IPS DF 6.9 (cell line): ENCODE measurements at regions not wholly inside any gene's neighbourhood (a gene's known extent, or its start where the extent isn't known, plus 50 kb on each side); places are given as distances from the start of the nearest gene placed in this dataset.

Experiments
- DNase-seq: peaks from one replicate; pipeline ENCODE4 v3.0.0-alpha.2; 2013; ENCODE audit warnings: low read depth, low spot score
- H3K27ac ChIP-seq: one replicate; pipeline ENCODE4 v1.5.1; 2013; ENCODE audit warnings: low read length, control low read depth
- H3K27me3 ChIP-seq: 2 replicates; pipeline ENCODE4 v1.6.1; 2013; ENCODE audit warnings: mild to moderate bottlenecking, low read length; ENCODE audit not compliant: control insufficient read depth, insufficient read depth
- H3K36me3 ChIP-seq: 2 replicates; pipeline ENCODE4 v1.6.1; 2013; ENCODE audit warnings: low read length; ENCODE audit not compliant: control insufficient read depth, insufficient read depth
- H3K4me1 ChIP-seq: 2 replicates; pipeline ENCODE4 v1.6.1; 2013; ENCODE audit warnings: low read length; ENCODE audit not compliant: control insufficient read depth, insufficient read depth
- H3K4me3 ChIP-seq: 2 replicates; pipeline ENCODE4 v1.5.1; 2013; ENCODE audit warnings: mild to moderate bottlenecking, low read length
- H3K9me3 ChIP-seq: 2 replicates; pipeline ENCODE4 v1.6.1; 2013; ENCODE audit warnings: low read length, inconsistent platforms; ENCODE audit not compliant: control insufficient read depth, insufficient read depth
- WGBS: extraction: QIAGEN DNeasy Blood & Tissue Kit; methylation state at CpG from one replicate; pipeline ENCODE4 v1.1.7; 2013; ENCODE audit warnings: mixed read lengths, missing lambda C conversion rate; ENCODE audit not compliant: insufficient read length, insufficient coverage; 5-methylcytosine and 5-hydroxymethylcytosine counted together

DNA sequence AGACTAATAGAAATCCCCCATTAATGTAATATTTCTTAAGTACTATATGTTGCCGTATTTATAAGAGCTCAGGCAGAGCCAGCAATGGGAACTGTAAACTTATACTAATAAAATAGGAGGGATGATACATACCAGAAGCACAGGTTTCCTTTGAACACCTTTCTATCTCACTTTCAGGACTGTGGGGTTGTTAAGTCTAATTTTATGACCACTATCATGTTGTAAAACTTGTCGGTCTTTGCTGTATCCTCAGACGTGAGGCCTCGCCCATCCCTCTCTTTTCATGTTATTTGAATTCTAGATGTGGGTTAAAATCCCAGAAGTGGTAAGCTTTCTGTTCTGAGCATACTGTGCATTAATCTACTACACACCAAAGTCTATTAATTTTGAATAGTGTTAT lies 1083.5 kb upstream of the TENM4 start:
- H3K4me3 ChIP-seq: no peak overlapping the region
- no peak overlapping the region for H3K27ac ChIP-seq
- no peaks in the 10 kb centered on the region for H3K4me1 ChIP-seq
- H3K27me3 ChIP-seq: no peaks in the 10 kb centered on the region
- H3K9me3 ChIP-seq: no peaks in the 10 kb centered on the region
- DNase-seq: no peak
- H3K36me3 ChIP-seq: no peaks in the 10 kb centered on the region
- WGBS: no CpG with 5 or more reads among the region's 4 CpGs

DNA sequence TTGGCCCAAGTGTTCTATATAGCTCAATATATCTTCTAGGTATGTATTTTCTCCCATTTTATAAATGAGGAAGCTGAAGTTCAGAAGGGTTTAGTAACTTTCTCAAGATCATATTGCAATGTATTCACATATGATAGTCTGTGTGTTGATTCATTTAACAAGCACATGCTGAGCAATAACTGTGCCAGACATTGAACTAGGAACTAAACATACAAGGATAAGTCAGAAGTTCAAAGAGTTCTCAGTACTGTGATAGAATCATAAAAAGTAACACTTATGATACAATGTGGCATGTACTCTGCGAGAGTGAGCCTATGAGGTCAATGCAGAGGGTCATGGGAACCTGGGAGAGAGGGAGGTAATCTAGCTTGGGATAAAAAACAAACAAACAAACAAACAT lies 1082.2 kb upstream of the TENM4 start:
- DNase-seq: no peak
- no peaks in the 10 kb centered on the region for H3K4me1 ChIP-seq
- H3K27ac ChIP-seq: no peak overlapping the region
- no CpG with 5 or more reads among the region's 1 CpG for WGBS
- no peaks in the 10 kb centered on the region for H3K36me3 ChIP-seq
- no peak overlapping the region for H3K4me3 ChIP-seq
- no peaks in the 10 kb centered on the region for H3K27me3 ChIP-seq
- H3K9me3 ChIP-seq: no peaks in the 10 kb centered on the region

- DNase-seq: no peak
- 100% methylated on average over 3 of the region's 3 CpGs for WGBS
- no peaks in the 10 kb centered on the region for H3K36me3 ChIP-seq
Observed at GRCh38 chr11:80521592-80521991, 1080.8 kb upstream of the TENM4 start.

DNA sequence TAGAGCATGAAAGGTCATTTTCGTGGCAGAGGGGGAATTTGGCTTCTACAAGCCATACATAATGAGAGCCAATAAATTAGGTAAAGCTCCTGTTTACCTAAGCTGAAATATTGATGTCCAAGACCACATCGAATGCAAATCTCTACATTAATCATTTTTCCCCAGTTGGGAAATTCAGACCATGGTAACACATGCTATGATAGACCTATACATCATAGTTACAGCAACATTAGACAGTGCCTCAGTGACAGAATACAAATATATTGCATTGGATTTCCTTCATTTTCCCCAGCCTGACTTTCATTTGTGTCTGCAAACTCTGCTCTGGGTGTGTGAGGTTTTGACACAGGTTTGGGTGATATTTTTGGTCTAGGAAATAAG lies 1079.7 kb upstream of the TENM4 start:
- Histone ChIP-seq H3K27me3 (no peaks in the 10 kb centered on the region), H3K9me3 (no peaks in the 10 kb centered on the region), H3K27ac (no peak overlapping the region)

More at GRCh38 chr11:80521592-80521991, 1080.8 kb upstream of the TENM4 start:
- Histone ChIP-seq H3K4me1 (no peaks in the 10 kb centered on the region), H3K27me3 (no peaks in the 10 kb centered on the region), H3K9me3 (no peaks in the 10 kb centered on the region), H3K4me3 (no peak overlapping the region), H3K27ac (no peak overlapping the region)

DNA sequence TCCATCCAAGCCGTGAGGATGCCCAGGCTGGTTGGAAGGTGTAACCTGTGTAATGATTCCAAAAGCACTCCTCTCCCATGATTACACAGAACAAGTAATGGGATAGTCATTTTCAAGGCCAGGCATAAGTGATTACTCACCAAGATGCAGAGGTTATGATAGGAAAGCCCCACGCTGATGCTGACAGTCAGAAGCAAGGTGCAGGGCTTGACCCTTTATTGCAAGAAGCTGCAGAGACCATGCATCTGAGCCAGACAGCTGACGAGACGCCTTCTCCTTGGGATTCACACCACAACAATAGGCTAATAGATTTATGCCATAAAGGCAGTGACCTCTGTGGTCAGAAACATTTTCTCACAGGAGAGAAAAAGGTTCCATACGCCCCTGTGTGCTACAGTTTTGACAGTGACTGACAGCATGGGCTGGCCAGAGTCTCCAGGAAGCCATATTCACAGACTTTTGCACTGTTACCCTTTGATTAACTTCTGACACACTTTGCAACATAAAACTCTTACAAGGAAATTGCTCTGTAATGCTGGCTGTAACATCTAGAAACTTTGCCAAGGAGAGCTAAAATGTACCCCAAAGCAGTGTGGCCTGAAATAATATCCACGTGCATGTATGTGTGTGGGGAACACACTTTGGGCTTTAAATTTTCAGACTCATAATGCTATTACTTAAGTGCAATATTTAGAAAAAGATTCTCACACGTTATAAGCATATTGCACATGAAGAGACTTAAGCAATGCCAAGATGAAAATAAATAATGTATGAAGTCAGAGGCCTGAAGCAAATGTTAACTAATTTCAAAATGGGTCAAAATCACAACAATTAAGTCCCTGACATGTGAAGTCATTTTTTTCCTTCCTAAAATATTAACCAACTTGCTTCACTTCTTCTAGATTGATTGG lies 1079.0 kb upstream of the TENM4 start:
- Histone ChIP-seq H3K4me1 (no peaks in the 10 kb centered on the region), H3K4me3 (no peak overlapping the region), H3K9me3 (no peaks in the 10 kb centered on the region), H3K36me3 (no peaks in the 10 kb centered on the region), H3K27ac (no peak overlapping the region), H3K27me3 (no peaks in the 10 kb centered on the region)
- no peak for DNase-seq
- WGBS: no CpG with 5 or more reads among the region's 7 CpGs

More for the DNA sequence above, 1079.7 kb upstream of the TENM4 start:
- Histone ChIP-seq H3K36me3 (no peaks in the 10 kb centered on the region), H3K4me3 (no peak overlapping the region), H3K4me1 (no peaks in the 10 kb centered on the region)
- no peak for DNase-seq
- WGBS: no CpG with 5 or more reads among the region's 2 CpGs

GRCh38 chr11:80517701-80518100 lies 1076.9 kb upstream of the TENM4 start:
- WGBS: no CpG with 5 or more reads among the region's 2 CpGs
- Histone ChIP-seq H3K4me3 (no peak overlapping the region), H3K36me3 (no peaks in the 10 kb centered on the region), H3K27me3 (no peaks in the 10 kb centered on the region), H3K4me1 (no peaks in the 10 kb centered on the region), H3K27ac (no peak overlapping the region), H3K9me3 (no peaks in the 10 kb centered on the region)
- DNase-seq: no peak

GRCh38 chr11:80515097-80515496 lies 1074.3 kb upstream of the TENM4 start:
- Histone ChIP-seq H3K4me3 (no peak overlapping the region), H3K27ac (no peak overlapping the region), H3K36me3 (no peaks in the 10 kb centered on the region), H3K27me3 (no peaks in the 10 kb centered on the region), H3K4me1 (no peaks in the 10 kb centered on the region), H3K9me3 (no peaks in the 10 kb centered on the region)
- no CpG with 5 or more reads among the region's 1 CpG for WGBS
- DNase-seq: no peak

GRCh38 chr11:80512491-80512890 lies 1071.7 kb upstream of the TENM4 start:
- Histone ChIP-seq H3K36me3 (no peaks in the 10 kb centered on the region), H3K27me3 (no peaks in the 10 kb centered on the region), H3K27ac (no peak overlapping the region), H3K4me1 (no peaks in the 10 kb centered on the region), H3K4me3 (no peak overlapping the region), H3K9me3 (no peaks in the 10 kb centered on the region)
- WGBS: no CpG with 5 or more reads among the region's 3 CpGs
- DNase-seq: no peak

GRCh38 chr11:80505771-80506170 lies 1064.9 kb upstream of the TENM4 start:
- no peak overlapping the region for H3K4me3 ChIP-seq
- no peaks in the 10 kb centered on the region for H3K9me3 ChIP-seq
- WGBS: no CpG with 5 or more reads among the region's 8 CpGs
- no peaks in the 10 kb centered on the region for H3K36me3 ChIP-seq
- H3K27me3 ChIP-seq: no peaks in the 10 kb centered on the region
- no peak for DNase-seq
- H3K27ac ChIP-seq: no peak overlapping the region
- no peaks in the 10 kb centered on the region for H3K4me1 ChIP-seq

- no peaks in the 10 kb centered on the region for H3K36me3 ChIP-seq
- no CpG with 5 or more reads among the region's 1 CpG for WGBS
- no peak overlapping the region for H3K27ac ChIP-seq
- H3K9me3 ChIP-seq: no peaks in the 10 kb centered on the region
- H3K4me3 ChIP-seq: no peak overlapping the region
- H3K27me3 ChIP-seq: no peaks in the 10 kb centered on the region
- no peak for DNase-seq
- H3K4me1 ChIP-seq: no peaks in the 10 kb centered on the region
Observed at GRCh38 chr11:80503990-80504389, 1063.2 kb upstream of the TENM4 start.

- no peak overlapping the region for H3K4me3 ChIP-seq
- no CpG with 5 or more reads among the region's 3 CpGs for WGBS
- H3K36me3 ChIP-seq: no peaks in the 10 kb centered on the region
- no peak overlapping the region for H3K27ac ChIP-seq
- DNase-seq: peak; percentile 4
- H3K9me3 ChIP-seq: no peaks in the 10 kb centered on the region
- no peaks in the 10 kb centered on the region for H3K27me3 ChIP-seq
- no peaks in the 10 kb centered on the region for H3K4me1 ChIP-seq
Observed at GRCh38 chr11:80502511-80502910, 1061.7 kb upstream of the TENM4 start.
